HEK293 (cell line): ENCODE measurements at regions not wholly inside any gene's neighbourhood (a gene's known extent, or its start where the extent isn't known, plus 50 kb on each side); places are given as distances from the start of the nearest gene placed in this dataset.

ENCODE experiments used
- CTCF ChIA-PET: fragments of 350-600 bp; formaldehyde crosslinking; extraction: SDS; loops from one replicate; lab custom pipeline; 2021; ENCODE audit warnings: antibody characterized with exemption; lab: Yijun Ruan, JAX
- POLR2A ChIA-PET: fragments of 300-600 bp; formaldehyde crosslinking; extraction: SDS; loops from one replicate; lab custom pipeline; 2020; ENCODE audit warnings: antibody characterized with exemption, inconsistent platforms; lab: Yijun Ruan, JAX
- H3K27ac ChIP-seq: fragments of 200-500 bp; sonication (Bioruptor generic); 2 replicates; pipeline ENCODE4 v1.5.1; 2014; ENCODE audit warnings: low read depth, low read length, control low read depth, inconsistent platforms; ENCODE audit errors: extremely low read depth
- H3K36me3 ChIP-seq, 2 experiments: fragments of 200-500 bp in 1 of 2; sonication (Bioruptor generic) in 1 of 2; 1 replicate in 1 of 2; 2 replicates in 1 of 2; pipeline ENCODE4 v1.5.1; 2014 to 2017; ENCODE audit warnings: inconsistent platforms in 2 of 2, low read length in 2 of 2; ENCODE audit not compliant: control insufficient read depth in 2 of 2, insufficient read depth in 1 of 2
- H3K4me1 ChIP-seq: fragments of 200-500 bp; sonication (Bioruptor generic); 2 replicates; pipeline ENCODE4 v1.5.1; 2014; ENCODE audit warnings: mild to moderate bottlenecking, low read length, inconsistent platforms; ENCODE audit not compliant: control insufficient read depth, insufficient read depth
- H3K4me3 ChIP-seq: 2 replicates; pipeline ENCODE4 v1.5.1; 2011; ENCODE audit warnings: low read depth, mild to moderate bottlenecking, control low read depth, low read length, moderate library complexity
- H3K9me3 ChIP-seq: fragments of 200-500 bp; sonication (Bioruptor generic); 2 replicates; pipeline ENCODE4 v1.5.1; 2014; ENCODE audit warnings: low read depth, low read length, inconsistent platforms; ENCODE audit not compliant: control insufficient read depth, insufficient read depth
- BCL6B ChIP-seq: fragments of 450-650 bp; formaldehyde crosslinking; IDR thresholded peaks from 2 replicates; pipeline ENCODE4 v1.5.1; 2017; ENCODE audit warnings: missing biosample characterization, missing genetic modification characterization
- ELK4 ChIP-seq: IDR thresholded peaks from 2 replicates; pipeline ENCODE4 v1.6.1; 2011; ENCODE audit warnings: mild to moderate bottlenecking, low read depth, low read length, borderline replicate concordance
- GLI2 ChIP-seq: fragments of 450-650 bp; formaldehyde crosslinking; IDR thresholded peaks from 2 replicates; pipeline ENCODE4; 2017; ENCODE audit warnings: missing biosample characterization, missing genetic modification characterization, low read depth, borderline replicate concordance
- GLI4 ChIP-seq: fragments of 450-650 bp; formaldehyde crosslinking; IDR thresholded peaks from 2 replicates; pipeline ENCODE4 v1.5.1; 2016; ENCODE audit warnings: missing biosample characterization, missing genetic modification characterization
- PRDM6 ChIP-seq: fragments of 450-650 bp; formaldehyde crosslinking; IDR thresholded peaks from 2 replicates; pipeline ENCODE4 v1.5.1; 2017; ENCODE audit warnings: missing biosample characterization, missing genetic modification characterization
- ZBTB1 ChIP-seq: fragments of 450-650 bp; formaldehyde crosslinking; IDR thresholded peaks from 2 replicates; pipeline ENCODE4 v1.5.1; 2016; ENCODE audit warnings: missing biosample characterization, missing genetic modification characterization
- ZBTB20 ChIP-seq: fragments of 450-650 bp; formaldehyde crosslinking; IDR thresholded peaks from 2 replicates; pipeline ENCODE4 v1.5.1; 2016; ENCODE audit warnings: missing biosample characterization, missing genetic modification characterization
- ZIC2 ChIP-seq: fragments of 450-650 bp; formaldehyde crosslinking; IDR thresholded peaks from 2 replicates; pipeline ENCODE4 v1.5.1; 2016; ENCODE audit warnings: missing biosample characterization, missing genetic modification characterization
- ZNF292 ChIP-seq: fragments of 450-650 bp; formaldehyde crosslinking; IDR thresholded peaks from 2 replicates; pipeline ENCODE4 v1.5.1; 2016; ENCODE audit warnings: low read depth, missing biosample characterization, missing genetic modification characterization, borderline replicate concordance
- ZNF426 ChIP-seq: fragments of 450-650 bp; formaldehyde crosslinking; IDR thresholded peaks from 2 replicates; pipeline ENCODE4 v1.5.1; 2017; ENCODE audit warnings: missing biosample characterization, missing genetic modification characterization, mild to moderate bottlenecking, inconsistent platforms, moderate library complexity
- ZNF548 ChIP-seq: fragments of 450-650 bp; formaldehyde crosslinking; IDR thresholded peaks from 2 replicates; pipeline ENCODE4 v1.5.1; 2016; ENCODE audit warnings: missing biosample characterization, missing genetic modification characterization
- ZNF600 ChIP-seq: fragments of 450-650 bp; formaldehyde crosslinking; IDR thresholded peaks from 2 replicates; pipeline ENCODE4 v1.5.1; 2016; ENCODE audit warnings: missing biosample characterization, missing genetic modification characterization
- ZNF707 ChIP-seq: fragments of 450-650 bp; formaldehyde crosslinking; IDR thresholded peaks from 2 replicates; pipeline ENCODE4 v1.5.1; 2016; ENCODE audit warnings: missing biosample characterization, missing genetic modification characterization
- TF ChIP-seq, protein P1 (sequence below): fragments of 450-650 bp; IDR thresholded peaks from 2 replicates; pipeline ENCODE4 v1.5.1; 2018; ENCODE audit warnings: missing biosample characterization, missing genetic modification characterization
- TF ChIP-seq, protein P2 (sequence below): fragments of 450-650 bp; formaldehyde crosslinking; IDR thresholded peaks from 2 replicates; pipeline ENCODE4 v1.5.1; 2016; ENCODE audit warnings: missing biosample characterization, missing genetic modification characterization
- TF ChIP-seq, protein P3 (sequence below): fragments of 450-650 bp; formaldehyde crosslinking; IDR thresholded peaks from 2 replicates; pipeline ENCODE4 v1.5.1; 2016; ENCODE audit warnings: missing biosample characterization, missing genetic modification characterization
- TF ChIP-seq, protein P4 (sequence below): fragments of 450-650 bp; formaldehyde crosslinking; IDR thresholded peaks from 2 replicates; pipeline ENCODE4 v1.5.1; 2016; ENCODE audit warnings: missing biosample characterization, missing genetic modification characterization, borderline replicate concordance

GRCh38 chr3:104514776-104515175 is 851.9 kb upstream of the ALCAM start (continued):
- no peak for TF ChIP-seq ZNF600 (tag by site-specific recombination)
- TF ChIP-seq PRDM6 (tag by site-specific recombination): no peak
- TF ChIP-seq BCL6B (tag by site-specific recombination): no peak
- no peak for TF ChIP-seq GLI4 (tag by site-specific recombination)
- TF ChIP-seq, protein P1, sequence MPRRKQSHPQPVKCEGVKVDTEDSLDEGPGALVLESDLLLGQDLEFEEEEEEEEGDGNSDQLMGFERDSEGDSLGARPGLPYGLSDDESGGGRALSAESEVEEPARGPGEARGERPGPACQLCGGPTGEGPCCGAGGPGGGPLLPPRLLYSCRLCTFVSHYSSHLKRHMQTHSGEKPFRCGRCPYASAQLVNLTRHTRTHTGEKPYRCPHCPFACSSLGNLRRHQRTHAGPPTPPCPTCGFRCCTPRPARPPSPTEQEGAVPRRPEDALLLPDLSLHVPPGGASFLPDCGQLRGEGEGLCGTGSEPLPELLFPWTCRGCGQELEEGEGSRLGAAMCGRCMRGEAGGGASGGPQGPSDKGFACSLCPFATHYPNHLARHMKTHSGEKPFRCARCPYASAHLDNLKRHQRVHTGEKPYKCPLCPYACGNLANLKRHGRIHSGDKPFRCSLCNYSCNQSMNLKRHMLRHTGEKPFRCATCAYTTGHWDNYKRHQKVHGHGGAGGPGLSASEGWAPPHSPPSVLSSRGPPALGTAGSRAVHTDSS (tag by site-specific recombination): no peak
- no peak for TF ChIP-seq ZNF426

GRCh38 chr3:104519068-104519467 is 847.6 kb upstream of the ALCAM start:
- CTCF ChIA-PET: no interaction called here
- Histone ChIP-seq H3K9me3 (no peaks in the 10 kb centered on the region), H3K4me3 (no peak overlapping the region), H3K27ac (no peak overlapping the region), H3K4me1 (no peaks in the 10 kb centered on the region), H3K36me3 (no peaks in the 10 kb centered on the region)
- no peak for TF ChIP-seq ZNF548 (tag by site-specific recombination)
- no peak for TF ChIP-seq ZIC2 (tag by site-specific recombination)
- no peak for TF ChIP-seq ZBTB1 (tag by site-specific recombination)
- TF ChIP-seq ZNF707 (tag by site-specific recombination): no peak
- TF ChIP-seq GLI2: no peak
- TF ChIP-seq ZBTB20 (tag by site-specific recombination): no peak
- no peak for TF ChIP-seq ZNF600 (tag by site-specific recombination)
- POLR2A ChIA-PET: no interaction called here

DNA sequence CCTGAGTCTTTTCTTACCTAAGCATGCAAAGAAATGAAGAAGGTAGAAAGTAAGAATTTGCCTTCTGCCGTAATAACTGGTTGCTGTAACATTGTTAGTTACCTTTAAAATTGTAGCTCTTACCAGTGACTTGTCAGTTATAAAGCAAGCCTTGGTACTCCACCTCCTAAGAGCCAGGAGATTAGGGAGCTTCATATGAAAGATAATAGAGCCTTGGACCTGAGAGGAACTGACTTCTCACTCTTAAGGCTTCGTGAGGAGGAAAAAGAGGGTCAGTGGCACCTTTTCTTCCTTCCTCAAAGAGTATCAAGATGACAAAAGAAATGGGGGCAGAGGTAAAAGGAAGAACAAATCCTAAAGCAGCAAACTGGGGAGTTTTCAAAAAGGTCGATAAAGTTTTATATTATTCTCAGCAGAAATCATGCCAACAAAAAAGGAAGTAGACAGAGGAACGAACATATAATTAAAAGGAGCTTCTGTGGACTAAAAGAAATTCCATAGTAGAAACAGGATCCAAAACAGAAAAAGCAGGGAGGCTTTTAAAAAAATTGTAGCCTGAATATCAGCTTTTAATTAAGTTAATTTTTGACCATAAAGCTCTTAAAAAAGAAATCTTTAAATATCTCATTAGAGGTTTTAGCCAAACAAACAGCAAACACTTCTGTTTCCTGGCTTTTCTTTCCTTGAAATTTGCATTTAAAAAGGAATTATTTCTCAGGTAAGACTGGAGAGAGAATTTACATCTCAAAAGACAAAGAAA is 847.1 kb upstream of the ALCAM start:
- H3K27ac ChIP-seq: no peak overlapping the region
- ChIA-PET POLR2A (no interaction called here), CTCF (no interaction called here)
- H3K4me1 ChIP-seq: no peaks in the 10 kb centered on the region
- H3K4me3 ChIP-seq: no peak overlapping the region
- no peaks in the 10 kb centered on the region for H3K36me3 ChIP-seq
- no peaks in the 10 kb centered on the region for H3K9me3 ChIP-seq
- TF ChIP-seq ZNF292 (tag by site-specific recombination) (no peak), ELK4 (no peak)
- TF ChIP-seq, protein P2, sequence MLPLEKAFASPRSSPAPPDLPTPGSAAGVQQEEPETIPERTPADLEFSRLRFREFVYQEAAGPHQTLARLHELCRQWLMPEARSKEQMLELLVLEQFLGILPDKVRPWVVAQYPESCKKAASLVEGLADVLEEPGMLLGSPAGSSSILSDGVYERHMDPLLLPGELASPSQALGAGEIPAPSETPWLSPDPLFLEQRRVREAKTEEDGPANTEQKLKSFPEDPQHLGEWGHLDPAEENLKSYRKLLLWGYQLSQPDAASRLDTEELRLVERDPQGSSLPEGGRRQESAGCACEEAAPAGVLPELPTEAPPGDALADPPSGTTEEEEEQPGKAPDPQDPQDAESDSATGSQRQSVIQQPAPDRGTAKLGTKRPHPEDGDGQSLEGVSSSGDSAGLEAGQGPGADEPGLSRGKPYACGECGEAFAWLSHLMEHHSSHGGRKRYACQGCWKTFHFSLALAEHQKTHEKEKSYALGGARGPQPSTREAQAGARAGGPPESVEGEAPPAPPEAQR (tag by site-specific recombination): no peak
- TF ChIP-seq, protein P3, sequence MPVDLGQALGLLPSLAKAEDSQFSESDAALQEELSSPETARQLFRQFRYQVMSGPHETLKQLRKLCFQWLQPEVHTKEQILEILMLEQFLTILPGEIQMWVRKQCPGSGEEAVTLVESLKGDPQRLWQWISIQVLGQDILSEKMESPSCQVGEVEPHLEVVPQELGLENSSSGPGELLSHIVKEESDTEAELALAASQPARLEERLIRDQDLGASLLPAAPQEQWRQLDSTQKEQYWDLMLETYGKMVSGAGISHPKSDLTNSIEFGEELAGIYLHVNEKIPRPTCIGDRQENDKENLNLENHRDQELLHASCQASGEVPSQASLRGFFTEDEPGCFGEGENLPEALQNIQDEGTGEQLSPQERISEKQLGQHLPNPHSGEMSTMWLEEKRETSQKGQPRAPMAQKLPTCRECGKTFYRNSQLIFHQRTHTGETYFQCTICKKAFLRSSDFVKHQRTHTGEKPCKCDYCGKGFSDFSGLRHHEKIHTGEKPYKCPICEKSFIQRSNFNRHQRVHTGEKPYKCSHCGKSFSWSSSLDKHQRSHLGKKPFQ (tag by site-specific recombination): no peak
- TF ChIP-seq, protein P4, sequence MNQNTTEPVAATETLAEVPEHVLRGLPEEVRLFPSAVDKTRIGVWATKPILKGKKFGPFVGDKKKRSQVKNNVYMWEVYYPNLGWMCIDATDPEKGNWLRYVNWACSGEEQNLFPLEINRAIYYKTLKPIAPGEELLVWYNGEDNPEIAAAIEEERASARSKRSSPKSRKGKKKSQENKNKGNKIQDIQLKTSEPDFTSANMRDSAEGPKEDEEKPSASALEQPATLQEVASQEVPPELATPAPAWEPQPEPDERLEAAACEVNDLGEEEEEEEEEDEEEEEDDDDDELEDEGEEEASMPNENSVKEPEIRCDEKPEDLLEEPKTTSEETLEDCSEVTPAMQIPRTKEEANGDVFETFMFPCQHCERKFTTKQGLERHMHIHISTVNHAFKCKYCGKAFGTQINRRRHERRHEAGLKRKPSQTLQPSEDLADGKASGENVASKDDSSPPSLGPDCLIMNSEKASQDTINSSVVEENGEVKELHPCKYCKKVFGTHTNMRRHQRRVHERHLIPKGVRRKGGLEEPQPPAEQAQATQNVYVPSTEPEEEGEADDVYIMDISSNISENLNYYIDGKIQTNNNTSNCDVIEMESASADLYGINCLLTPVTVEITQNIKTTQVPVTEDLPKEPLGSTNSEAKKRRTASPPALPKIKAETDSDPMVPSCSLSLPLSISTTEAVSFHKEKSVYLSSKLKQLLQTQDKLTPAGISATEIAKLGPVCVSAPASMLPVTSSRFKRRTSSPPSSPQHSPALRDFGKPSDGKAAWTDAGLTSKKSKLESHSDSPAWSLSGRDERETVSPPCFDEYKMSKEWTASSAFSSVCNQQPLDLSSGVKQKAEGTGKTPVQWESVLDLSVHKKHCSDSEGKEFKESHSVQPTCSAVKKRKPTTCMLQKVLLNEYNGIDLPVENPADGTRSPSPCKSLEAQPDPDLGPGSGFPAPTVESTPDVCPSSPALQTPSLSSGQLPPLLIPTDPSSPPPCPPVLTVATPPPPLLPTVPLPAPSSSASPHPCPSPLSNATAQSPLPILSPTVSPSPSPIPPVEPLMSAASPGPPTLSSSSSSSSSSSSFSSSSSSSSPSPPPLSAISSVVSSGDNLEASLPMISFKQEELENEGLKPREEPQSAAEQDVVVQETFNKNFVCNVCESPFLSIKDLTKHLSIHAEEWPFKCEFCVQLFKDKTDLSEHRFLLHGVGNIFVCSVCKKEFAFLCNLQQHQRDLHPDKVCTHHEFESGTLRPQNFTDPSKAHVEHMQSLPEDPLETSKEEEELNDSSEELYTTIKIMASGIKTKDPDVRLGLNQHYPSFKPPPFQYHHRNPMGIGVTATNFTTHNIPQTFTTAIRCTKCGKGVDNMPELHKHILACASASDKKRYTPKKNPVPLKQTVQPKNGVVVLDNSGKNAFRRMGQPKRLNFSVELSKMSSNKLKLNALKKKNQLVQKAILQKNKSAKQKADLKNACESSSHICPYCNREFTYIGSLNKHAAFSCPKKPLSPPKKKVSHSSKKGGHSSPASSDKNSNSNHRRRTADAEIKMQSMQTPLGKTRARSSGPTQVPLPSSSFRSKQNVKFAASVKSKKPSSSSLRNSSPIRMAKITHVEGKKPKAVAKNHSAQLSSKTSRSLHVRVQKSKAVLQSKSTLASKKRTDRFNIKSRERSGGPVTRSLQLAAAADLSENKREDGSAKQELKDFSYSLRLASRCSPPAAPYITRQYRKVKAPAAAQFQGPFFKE (tag by site-specific recombination): no peak
